ENCODE measurements at regions not wholly inside any gene's neighbourhood (a gene's known extent, or its start where the extent isn't known, plus 50 kb on each side); places are given as distances from the start of the nearest gene placed in this dataset.

DNA sequence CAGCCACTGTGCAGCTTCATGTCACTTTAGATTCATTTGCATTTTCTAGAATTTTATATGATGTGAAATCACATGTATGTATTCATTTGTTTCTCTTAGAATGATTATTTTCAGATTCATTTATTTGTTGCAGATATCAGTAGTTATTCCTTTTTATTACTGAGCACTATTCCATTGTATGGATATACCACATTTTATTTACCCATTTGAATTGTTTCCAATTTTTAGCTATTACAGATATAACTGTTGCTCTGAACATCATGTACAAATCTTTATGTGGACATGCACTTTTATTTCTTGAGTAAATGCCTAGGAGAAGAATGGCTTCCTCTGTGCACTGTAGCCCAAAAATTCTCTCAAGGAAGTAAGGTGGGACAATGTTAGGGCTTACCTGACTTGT lies 767.8 kb upstream of the FANCL start:
- Histone ChIP-seq H3K4me1 (ENCODE audit: insufficient read depth, low read length) (no peaks in the 10 kb centered on the region), H3K9me3 (ENCODE audit: insufficient read depth, low read length, severe bottlenecking) (no peaks in the 10 kb centered on the region), H3K27ac (ENCODE audit: low read length) (no peak overlapping the region), H3K36me3 (ENCODE audit: insufficient read depth, low read length) (no peaks in the 10 kb centered on the region), H3K9ac (ENCODE audit: low read depth, low read length) (no peak overlapping the region), H3K4me2 (ENCODE audit: insufficient read depth, low read length) (no peak overlapping the region), H3K27me3 (ENCODE audit: insufficient read depth, low read length, poor library complexity) (no peaks in the 10 kb centered on the region), H4K20me1 (ENCODE audit: insufficient read depth, low read length) (no peaks in the 10 kb centered on the region), H2AFZ (ENCODE audit: low read depth, low read length) (no peak overlapping the region), H3K4me3 (ENCODE audit: low read depth in 1 of 2, low read length in 2 of 2) (no peak overlapping the region), H3K79me2 (ENCODE audit: insufficient read depth, low read length) (no peaks in the 10 kb centered on the region)
- ATAC-seq (ENCODE audit: insufficient read depth, low read depth) (no peak), DNase-seq (no peak)
- TF ChIP-seq EZH2 (IDR thresholded peaks at IDR 0.05; ENCODE audit: borderline replicate concordance, low read depth, low read length, severe bottlenecking), result no peak
- TF ChIP-seq, protein P1, sequence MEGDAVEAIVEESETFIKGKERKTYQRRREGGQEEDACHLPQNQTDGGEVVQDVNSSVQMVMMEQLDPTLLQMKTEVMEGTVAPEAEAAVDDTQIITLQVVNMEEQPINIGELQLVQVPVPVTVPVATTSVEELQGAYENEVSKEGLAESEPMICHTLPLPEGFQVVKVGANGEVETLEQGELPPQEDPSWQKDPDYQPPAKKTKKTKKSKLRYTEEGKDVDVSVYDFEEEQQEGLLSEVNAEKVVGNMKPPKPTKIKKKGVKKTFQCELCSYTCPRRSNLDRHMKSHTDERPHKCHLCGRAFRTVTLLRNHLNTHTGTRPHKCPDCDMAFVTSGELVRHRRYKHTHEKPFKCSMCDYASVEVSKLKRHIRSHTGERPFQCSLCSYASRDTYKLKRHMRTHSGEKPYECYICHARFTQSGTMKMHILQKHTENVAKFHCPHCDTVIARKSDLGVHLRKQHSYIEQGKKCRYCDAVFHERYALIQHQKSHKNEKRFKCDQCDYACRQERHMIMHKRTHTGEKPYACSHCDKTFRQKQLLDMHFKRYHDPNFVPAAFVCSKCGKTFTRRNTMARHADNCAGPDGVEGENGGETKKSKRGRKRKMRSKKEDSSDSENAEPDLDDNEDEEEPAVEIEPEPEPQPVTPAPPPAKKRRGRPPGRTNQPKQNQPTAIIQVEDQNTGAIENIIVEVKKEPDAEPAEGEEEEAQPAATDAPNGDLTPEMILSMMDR (IDR thresholded peaks at IDR 0.05; ENCODE audit: borderline replicate concordance, extremely low read depth, low read length, poor library complexity, severe bottlenecking), result no peak

GRCh38 chr2:59005836-59006615 lies 764.9 kb upstream of the FANCL start:
- Histone ChIP-seq H3K9ac (ENCODE audit: low read depth, low read length) (no peak overlapping the region), H3K9me3 (ENCODE audit: insufficient read depth, low read length, severe bottlenecking) (no peaks in the 10 kb centered on the region), H4K20me1 (ENCODE audit: insufficient read depth, low read length) (no peaks in the 10 kb centered on the region), H3K4me1 (ENCODE audit: insufficient read depth, low read length) (no peaks in the 10 kb centered on the region), H3K27me3 (ENCODE audit: insufficient read depth, low read length, poor library complexity) (no peaks in the 10 kb centered on the region), H3K4me3 (ENCODE audit: low read depth in 1 of 2, low read length in 2 of 2) (no peak overlapping the region), H3K36me3 (ENCODE audit: insufficient read depth, low read length) (no peaks in the 10 kb centered on the region), H3K79me2 (ENCODE audit: insufficient read depth, low read length) (no peaks in the 10 kb centered on the region), H3K4me2 (ENCODE audit: insufficient read depth, low read length) (no peak overlapping the region), H2AFZ (ENCODE audit: low read depth, low read length) (no peak overlapping the region), H3K27ac (ENCODE audit: low read length) (no peak overlapping the region)
- TF ChIP-seq EZH2 (IDR thresholded peaks at IDR 0.05; ENCODE audit: borderline replicate concordance, low read depth, low read length, severe bottlenecking), result no peak
- TF ChIP-seq, protein P1 (IDR thresholded peaks at IDR 0.05; ENCODE audit: borderline replicate concordance, extremely low read depth, low read length, poor library complexity, severe bottlenecking), result no peak
- ATAC-seq (ENCODE audit: insufficient read depth, low read depth) (no peak), DNase-seq (no peak)

DNA sequence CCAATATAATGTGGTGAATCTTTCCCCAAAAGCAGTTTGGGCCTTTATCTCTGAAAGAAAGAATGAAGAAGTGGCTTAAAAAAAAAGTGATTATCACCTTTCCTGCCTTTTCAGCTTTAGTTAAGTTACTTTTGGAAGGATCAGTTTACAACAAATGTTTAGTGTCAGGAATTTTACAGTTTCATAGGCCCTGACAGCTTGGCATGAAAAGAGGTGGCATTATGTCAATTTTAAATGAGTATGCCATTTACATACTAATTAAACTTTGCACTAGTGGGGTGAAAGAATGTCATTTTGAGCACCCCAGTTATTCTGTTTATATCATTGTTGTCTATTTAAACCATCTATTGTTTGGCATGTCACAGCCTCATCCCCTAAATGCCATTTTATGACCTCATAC lies 763.5 kb upstream of the FANCL start:
- no peaks in the 10 kb centered on the region for H4K20me1 ChIP-seq (ENCODE audit: insufficient read depth, low read length)
- TF ChIP-seq, protein P1 (IDR thresholded peaks at IDR 0.05; ENCODE audit: borderline replicate concordance, extremely low read depth, low read length, poor library complexity, severe bottlenecking), result no peak
- no peak for TF ChIP-seq EZH2 (IDR thresholded peaks at IDR 0.05; ENCODE audit: borderline replicate concordance, low read depth, low read length, severe bottlenecking)
- H3K4me1 ChIP-seq (ENCODE audit: insufficient read depth, low read length), result no peaks in the 10 kb centered on the region
- no peaks in the 10 kb centered on the region for H3K36me3 ChIP-seq (ENCODE audit: insufficient read depth, low read length)
- no peak overlapping the region for H3K4me2 ChIP-seq (ENCODE audit: insufficient read depth, low read length)
- no peak overlapping the region for H3K27ac ChIP-seq (ENCODE audit: low read length)
- H3K9ac ChIP-seq (ENCODE audit: low read depth, low read length), result no peak overlapping the region
- no peak overlapping the region for H2AFZ ChIP-seq (ENCODE audit: low read depth, low read length)
- ATAC-seq (ENCODE audit: insufficient read depth, low read depth), result no peak
- no peaks in the 10 kb centered on the region for H3K79me2 ChIP-seq (ENCODE audit: insufficient read depth, low read length)
- no peak for DNase-seq
- no peak overlapping the region for H3K4me3 ChIP-seq (ENCODE audit: low read depth in 1 of 2, low read length in 2 of 2)
- H3K9me3 ChIP-seq (ENCODE audit: insufficient read depth, low read length, severe bottlenecking), result no peaks in the 10 kb centered on the region
- H3K27me3 ChIP-seq (ENCODE audit: insufficient read depth, low read length, poor library complexity), result no peaks in the 10 kb centered on the region
